ENCODE measurements at regions not wholly inside any gene's neighbourhood (a gene's known extent, or its start where the extent isn't known, plus 50 kb on each side); places are given as distances from the start of the nearest gene placed in this dataset.

DNA sequence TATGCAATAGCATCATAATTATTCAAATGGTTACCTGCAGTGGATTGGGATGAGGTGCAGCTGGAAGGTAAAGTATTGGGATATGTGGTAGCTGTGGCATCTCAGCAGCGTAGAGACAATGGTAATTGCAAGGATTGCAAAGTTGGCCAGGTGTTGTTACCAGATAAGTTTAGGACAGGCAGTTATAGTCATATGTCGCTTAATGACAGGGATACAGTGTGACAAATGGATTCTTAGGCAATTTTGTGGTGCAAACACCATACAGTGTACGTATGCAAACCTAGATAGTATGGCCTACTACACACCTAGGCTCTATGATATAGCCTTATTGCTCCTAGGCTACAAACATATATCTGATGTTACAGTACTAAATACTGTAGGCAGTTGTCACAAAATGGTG is 163.5 kb upstream of the LYZL2 start:
- DNase-seq (ENCODE audit: low read depth in 2 of 2): no peak

DNA sequence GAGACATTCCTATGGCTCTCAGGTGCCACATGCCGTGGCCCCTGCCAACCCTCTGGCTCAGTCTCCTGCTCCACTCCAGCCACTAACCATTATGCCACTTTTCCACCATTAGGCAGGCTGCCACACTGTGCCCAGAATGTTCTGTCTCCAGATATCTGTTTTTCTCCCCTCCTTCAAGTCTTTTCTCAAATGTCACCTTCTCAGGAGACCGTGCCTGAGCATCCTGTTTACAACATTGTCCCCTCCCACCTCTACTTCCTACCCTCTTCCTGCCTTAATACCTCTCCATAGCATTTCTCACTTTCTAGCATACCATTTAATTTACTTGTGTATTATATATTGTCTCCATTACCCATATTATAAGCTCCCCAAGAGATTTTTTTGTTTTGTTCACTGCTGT is 162.5 kb upstream of the LYZL2 start:
- DNase-seq (ENCODE audit: low read depth in 2 of 2): no peak

DNA sequence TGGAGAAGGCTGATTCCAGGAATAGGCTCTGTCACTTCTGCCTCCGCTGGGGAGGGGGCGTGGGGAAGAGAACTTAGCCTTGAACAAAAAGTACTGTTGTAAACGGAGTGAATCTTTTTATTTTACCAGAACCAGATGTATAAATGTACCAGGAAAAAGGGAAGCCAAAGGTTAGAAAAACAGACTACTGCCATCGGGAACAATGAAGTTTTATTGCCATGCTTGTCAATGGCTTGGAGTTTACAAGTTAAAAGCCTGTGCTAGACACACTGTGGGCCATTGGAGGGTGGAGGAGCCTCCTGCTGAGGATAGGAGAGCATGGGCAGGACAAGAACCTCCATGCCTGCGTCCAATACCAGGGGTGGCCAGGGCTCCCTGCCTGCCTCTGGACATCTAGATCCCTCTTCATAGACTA is 161.7 kb upstream of the LYZL2 start:
- DNase-seq (ENCODE audit: low read depth in 2 of 2): no peak

DNA sequence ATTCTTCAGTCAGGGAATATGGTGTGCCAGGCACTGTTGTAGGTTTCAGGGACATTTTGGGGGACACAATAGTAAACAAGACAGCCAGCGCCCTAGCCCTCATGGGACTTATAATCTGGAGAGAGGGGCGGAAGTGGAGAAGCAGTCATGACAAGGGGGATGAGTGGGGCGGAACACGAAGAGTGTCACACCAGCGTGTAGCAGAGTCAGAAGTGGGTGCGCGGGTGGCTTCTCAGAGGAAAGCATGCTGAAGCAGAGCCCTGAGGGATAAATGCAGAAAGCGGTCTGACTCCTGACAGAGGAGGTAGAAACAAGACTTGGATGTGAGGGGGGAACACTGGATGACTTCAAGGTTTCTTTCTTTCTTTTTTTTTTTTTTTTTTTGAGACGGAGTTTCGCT is 160.3 kb upstream of the LYZL2 start:
- no peak for DNase-seq (ENCODE audit: low read depth in 2 of 2)

DNA sequence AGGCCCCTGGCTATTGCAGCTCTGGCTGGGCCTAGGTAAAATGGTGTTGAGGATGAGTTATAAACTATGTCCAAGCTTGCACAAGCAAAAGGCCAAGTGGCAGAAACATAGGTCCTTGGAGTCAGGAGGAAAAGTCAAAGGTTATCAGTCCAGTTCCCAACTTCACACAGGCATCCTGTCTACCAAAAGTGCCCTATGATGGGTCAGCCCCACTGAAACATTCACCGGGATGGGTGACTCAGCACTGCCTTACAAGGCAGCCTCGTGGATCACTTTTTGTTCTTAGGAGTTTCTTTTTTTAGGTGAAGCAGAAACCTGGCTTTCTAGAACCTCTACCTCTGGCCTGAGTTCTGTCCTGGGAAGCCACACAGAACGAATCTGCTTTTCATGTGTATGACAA is 158.8 kb upstream of the LYZL2 start:
- DNase-seq (ENCODE audit: low read depth in 2 of 2): no peak

DNA sequence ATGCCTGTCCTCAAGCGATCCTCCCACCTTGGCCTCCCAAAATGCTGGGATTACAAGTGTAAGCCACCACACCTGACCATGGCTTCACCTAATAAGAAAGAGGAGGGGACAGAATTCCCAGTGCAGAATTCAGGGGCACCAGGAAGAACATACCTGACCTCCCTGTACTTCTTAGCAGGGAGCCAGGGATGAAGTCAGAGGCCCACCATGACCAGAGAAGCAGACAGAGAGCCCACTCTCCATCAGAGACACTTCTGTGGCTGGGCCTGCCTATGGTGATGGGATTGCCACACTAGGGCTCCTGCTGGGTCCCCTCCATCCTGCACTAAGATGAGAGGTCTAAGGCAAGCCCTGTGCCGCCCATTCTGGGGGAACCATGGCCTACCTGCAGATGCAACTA is 157.4 kb upstream of the LYZL2 start:
- no peak for DNase-seq (ENCODE audit: low read depth in 2 of 2)

DNA sequence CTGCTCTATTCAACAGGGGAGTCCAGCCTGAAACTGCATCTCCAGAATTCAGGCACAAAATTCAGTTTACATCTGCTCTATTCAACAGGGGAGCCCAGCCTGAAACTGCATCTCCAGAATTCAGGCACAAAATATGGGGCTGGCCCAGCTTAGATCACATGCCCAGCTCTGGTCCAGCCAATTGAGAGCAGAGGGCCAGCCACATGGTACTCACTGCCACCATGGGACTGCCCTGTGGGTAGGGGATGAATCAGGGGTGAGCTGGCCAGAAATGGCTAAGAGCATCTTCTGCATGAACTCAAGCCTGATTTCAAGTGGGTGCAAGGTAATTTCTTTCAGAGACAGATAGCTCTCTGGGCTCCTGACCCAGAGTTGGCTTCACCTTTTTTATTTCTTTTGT is 156.6 kb upstream of the LYZL2 start:
- no peak for DNase-seq (ENCODE audit: low read depth in 2 of 2)

DNA sequence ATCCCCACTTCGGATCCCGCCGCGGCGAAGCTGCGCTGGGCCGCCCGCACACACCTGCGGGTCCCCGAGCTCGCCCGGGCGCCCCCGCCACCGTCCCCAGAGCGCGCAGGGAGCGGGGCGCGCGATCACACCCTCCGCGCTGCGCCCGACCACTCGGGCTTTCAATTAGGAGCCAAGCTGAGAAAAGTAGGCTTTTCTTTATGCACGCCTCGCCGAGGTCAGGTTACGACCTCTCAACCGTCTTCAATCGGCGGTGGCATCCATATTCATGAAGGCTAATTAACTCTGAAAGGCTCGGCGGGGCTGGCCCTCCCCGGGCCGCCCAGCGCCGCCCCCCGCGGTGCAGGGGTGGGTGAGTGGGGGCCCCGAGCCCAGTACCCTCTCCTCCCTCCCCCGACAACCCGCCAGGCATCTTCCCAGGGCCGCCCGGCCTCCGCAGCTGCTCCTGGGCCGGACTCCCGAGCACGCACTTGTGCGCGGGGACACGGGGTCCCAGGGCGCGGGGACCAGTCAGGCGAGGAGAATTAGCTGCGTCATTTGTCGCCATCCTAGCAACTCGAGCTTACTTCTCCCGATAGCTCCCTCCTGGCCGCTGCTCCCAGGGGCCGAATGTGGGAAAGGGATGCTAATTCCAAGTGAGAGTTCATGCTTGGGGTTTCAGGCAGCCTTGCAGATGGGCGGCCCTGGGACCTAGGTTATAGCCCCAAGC is 155.5 kb upstream of the LYZL2 start:
- DNase-seq (ENCODE audit: low read depth in 2 of 2): no peak

DNA sequence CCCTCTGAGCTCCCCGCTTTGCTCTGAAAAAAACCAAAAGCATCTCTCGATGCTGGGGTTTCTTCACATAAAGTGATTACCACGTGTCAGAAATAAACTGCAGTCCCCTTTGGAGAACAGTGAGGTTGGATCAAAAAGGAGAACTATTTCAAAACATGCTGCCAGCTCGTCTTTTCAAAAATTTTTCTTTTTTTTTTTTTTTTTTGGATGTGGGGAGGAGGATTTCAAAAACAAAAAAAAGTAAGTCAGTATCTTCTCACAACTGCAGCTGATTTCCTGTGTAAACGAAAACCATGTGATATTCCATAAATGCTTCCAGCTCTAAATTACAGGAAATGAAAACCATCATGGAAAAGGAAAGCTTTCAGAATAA is 155.0 kb upstream of the LYZL2 start:
- DNase-seq (ENCODE audit: low read depth in 2 of 2): peak; percentile 67 to 72

DNA sequence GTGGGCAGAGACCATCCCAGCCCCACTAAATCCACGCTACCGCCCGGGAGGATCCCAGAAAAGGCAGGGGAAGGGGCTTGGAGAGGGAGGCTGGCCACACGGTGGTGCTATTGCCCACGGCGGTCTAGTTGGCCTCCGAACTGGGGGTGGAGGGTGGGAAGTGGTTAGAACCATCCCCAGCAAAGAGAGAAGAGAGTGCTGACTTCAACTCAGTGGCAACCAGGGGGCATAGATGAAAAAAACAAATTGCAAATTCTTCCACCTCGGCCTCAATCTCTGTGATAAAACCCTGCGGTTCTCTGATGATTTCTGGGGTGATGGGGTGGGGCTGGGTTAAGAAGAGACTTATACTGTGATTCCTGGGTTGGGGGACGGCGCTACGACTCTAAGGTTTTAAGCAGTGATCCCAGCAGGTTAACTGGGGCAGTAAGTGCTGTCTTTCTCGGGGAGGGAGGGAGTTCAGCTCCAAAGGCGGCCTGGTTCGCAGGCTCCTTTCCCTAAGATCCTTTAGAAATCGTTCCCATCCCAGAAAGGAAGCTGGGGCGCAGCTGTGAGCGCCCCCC is 154.5 kb upstream of the LYZL2 start:
- DNase-seq (ENCODE audit: low read depth in 2 of 2): peak; percentile 78 to 80

DNA sequence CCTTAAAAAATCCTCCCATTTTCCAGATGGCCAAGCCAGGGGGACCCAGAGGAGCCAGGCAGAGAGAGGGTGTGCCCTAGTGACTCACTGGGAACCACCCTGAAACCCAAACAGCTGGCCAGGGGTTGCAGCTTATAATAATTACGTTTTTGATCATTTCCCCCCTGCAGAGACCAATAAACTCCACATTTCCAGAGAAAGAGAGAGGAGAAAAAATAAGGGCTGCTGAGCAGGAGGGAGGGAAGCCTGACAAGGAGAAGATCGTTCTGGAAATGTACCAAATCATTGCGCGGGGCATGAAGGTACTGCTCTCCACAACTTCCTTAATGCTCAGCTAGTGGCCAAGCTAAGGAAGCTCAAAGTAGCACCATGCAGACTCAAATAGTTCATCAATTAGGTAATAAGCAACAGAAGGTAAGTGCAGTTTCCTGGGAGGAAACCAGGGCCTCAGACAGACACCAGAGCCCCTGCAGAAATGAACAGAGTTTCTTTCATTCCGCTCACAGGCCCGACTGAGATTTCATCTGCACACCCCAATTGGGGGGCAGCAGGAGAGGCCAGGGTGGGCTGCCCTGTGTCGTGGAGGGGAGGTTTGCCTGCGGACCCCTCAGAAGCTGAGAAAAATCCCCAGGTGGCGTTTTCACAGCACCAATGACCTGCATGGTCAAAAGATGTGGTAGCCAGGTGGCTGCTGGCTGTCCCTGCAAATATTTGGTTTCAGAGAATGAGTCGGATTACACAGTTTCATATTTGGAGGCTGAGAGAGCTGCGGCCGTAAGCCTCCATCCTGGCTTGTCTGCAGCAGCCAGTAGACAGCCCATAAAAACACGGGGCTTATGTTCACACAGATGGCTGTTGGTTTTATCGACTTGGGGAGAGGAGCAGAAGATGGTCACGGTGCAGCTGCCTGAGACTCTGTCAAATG is 153.2 kb upstream of the LYZL2 start:
- DNase-seq (ENCODE audit: low read depth in 2 of 2): peak; percentile 73 to 76

DNA sequence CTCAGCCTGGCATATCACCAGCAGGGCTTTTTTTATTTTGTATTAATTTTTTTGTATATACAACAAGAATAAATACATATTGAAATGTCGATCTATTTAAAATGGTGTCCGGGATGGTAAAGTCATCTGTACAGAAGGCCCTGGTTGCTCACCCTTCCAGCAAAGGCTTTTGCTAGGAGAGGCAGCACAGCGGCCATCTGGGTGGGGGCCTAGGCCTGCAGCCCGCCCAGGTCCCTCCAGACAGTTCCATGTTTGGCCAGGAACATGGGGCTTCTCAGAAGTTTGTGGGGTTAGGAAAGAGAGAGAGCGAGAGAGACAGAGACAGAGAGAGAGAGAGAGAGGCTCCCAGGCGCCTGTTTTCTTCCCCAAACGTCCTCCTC is 152.6 kb upstream of the LYZL2 start:
- no peak for DNase-seq (ENCODE audit: low read depth in 2 of 2)

DNA sequence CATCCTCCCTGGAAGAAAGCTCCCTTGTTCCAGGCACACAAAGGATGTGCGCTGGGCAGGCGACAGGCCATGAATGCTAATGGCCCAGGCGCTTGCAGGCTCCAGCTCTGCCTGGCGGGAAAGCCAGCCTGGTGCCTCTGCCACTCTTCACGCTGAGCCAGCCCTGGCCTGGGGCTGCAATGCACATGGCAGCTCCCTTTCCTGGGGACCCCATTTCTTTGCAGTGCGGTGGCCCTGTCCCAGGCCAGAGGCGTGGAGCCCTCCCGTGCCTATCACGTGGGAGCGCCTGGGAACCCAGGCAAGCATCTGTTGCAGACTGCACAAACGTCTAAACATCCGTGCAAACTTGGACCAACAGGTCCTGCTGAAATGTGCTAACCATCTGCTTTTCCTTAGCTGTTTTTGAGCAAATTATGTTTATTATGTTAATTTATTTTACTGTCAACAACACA is 152.1 kb upstream of the LYZL2 start:
- DNase-seq (ENCODE audit: low read depth in 2 of 2): no peak

DNA sequence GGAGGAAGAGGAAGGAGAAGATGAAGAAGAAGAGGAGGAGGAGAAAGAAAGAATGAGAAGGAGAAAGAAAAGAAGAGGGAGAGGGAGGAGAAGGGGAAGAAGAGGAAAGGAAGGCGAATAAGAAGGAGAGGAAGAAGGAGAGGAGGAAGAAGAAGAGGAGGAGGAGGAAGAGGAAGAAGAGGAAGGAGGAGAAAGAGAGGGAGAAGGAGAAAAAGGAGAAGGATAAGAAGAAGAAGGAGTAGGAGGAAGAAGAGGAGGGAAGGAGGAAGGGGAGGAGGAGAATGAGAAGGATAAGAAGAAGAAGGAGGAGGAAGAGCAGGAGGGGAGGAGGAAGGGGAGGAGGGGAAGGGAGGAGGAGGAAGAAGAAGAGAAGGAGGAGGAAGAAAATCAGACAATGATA is 149.2 kb upstream of the LYZL2 start:
- no peak for DNase-seq (ENCODE audit: low read depth in 2 of 2)

DNA sequence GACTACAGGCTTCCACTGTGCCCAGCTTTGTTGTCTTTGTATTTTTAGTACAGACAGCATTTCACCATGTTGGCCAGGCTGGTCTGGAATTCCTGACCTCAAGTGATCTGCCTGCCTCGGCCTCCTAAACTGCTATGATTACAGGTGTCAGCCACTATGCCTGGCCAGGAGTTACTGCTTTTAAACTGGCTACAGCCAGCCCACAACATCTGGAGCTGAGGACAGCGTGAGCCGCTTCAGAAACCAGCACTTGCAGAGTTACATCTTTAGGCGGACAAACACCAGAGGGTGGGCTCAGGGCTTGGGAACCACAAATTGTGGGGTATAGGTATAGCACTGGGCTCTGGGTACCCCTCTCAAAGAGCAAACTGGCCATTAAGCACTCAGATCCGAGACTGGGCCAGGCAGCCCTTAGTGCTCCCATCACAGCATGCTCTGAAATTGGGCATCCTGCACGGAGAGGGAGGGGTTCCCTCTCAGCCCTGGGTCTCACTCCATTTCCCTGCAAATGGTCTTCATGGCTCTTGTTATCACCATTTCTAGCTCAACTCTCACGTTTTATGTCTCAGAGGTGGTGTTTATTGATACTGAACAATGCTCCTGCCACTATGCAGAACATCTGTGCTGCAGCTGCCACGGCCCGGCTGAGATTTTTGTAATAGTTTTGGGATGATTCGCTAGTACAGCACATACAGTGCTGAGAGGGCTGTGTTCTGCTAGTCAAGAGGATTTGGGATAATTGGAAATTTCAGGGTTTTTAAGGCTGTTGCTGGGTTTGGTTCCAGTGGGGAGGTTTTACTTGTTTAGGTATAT is 146.4 kb upstream of the LYZL2 start:
- DNase-seq (ENCODE audit: low read depth in 2 of 2): peak; percentile 89 to 92

DNA sequence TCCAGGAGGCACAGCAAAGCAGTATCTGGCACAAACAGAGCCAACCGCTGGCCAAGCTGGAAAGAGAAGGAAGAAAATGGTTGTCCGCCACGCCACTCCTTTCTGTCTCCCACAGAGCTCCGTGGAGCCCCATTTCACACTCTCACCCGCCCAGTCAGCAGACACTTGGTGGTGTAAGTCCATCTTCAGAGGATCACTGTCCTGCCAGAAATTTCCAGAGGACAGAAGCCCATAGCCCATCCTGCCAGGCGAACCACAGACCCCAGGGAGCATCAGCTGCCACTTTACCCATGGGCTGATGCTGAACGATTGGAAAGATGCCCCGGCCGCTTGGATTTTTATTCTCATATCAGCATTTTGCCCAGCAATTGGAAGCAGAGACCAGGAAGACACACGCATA is 144.7 kb upstream of the LYZL2 start:
- DNase-seq (ENCODE audit: low read depth in 2 of 2): no peak

DNA sequence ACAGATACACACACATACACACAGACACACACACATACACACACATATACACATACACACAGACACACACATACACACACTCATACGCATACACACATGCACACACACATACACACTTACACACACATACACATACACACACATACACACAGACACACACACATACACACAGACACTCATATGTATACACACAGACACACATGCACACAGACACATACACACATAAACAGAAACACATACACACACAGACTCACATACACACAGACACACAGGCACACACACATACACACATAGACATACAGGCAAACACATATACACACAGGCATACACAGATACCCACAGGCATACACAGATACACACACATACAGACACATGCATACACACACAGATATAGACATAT is 143.9 kb upstream of the LYZL2 start:
- no peak for DNase-seq (ENCODE audit: low read depth in 2 of 2)

DNA sequence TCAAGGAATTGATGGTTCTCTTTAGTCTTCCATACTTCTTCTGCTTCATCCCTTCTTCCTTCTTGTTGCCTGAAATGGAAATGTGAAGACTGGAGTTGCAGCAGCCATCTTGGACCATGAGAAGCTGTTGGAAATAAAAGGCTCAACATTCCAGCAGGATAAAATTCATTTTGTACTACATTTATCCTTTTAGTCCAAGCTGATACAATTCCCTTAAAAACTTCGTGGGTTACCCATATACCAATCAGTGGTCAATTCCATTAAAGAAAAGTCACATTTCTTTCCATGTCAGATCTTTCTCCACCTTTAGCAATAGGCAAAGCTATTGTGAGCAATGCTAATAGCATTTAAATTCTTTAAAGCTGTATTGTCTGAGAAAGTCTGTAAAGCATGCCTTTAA is 141.3 kb upstream of the LYZL2 start:
- DNase-seq (ENCODE audit: low read depth in 2 of 2): no peak

DNA sequence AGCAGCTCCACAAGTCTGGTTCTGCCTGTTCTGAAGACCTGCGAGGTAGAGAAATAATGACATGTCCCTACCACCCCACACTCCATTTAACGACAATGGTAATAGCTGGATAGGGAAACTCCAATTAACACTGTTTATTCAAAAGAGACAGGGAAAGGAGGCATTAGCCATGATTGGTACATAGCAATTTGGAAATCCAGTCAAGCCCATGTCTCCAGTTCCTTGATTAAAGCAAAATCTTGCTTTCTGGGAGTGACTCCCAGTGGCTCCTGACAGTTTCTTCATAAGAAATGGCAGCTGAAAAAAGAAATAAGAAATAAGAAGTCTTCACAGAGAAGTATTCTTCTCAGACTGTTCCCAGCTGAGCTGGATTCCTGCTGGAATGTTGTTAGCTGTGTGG is 140.7 kb upstream of the LYZL2 start:
- no peak for DNase-seq (ENCODE audit: low read depth in 2 of 2)

DNA sequence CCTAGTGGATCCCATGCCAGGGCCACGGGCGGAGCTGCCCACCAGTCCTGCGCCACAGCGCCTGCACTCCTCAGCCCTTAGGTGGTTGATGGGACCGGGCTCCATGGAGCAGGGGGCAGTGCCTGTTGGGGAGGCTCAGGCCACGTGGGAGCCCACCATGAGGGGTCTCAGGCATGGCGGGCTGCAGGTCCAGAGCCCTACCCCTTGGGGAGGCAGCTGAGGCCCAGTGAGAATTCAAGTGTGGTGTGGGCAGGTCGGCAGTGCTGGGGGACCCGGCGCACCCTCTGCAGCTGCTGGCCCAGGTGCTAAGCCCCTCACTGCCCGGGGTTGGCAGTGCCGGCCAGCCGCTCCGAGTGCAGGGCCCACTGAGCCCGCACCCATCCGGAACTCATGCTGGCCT is 139.8 kb upstream of the LYZL2 start:
- DNase-seq (ENCODE audit: low read depth in 2 of 2): no peak

DNA sequence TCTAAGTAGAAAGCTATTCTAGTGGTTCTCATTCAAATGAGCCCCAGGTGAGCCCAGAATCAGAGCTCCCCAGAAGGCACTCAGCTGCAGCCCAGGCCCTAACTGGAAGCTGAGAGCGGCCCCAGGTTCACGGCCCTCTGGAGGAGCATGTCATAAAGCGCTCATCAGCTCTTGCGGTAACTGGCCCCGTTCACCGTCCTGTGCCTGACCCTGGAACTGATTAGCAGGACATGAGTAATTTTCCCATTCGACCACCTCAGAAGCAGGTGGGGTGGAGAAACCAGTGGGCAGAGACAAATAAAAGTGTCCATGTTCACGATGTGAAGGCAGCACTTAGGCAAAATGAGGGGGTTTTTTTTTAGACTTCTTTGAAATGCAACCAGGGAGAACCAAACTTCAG is 136.1 kb upstream of the LYZL2 start:
- no peak for DNase-seq (ENCODE audit: low read depth in 2 of 2)

DNA sequence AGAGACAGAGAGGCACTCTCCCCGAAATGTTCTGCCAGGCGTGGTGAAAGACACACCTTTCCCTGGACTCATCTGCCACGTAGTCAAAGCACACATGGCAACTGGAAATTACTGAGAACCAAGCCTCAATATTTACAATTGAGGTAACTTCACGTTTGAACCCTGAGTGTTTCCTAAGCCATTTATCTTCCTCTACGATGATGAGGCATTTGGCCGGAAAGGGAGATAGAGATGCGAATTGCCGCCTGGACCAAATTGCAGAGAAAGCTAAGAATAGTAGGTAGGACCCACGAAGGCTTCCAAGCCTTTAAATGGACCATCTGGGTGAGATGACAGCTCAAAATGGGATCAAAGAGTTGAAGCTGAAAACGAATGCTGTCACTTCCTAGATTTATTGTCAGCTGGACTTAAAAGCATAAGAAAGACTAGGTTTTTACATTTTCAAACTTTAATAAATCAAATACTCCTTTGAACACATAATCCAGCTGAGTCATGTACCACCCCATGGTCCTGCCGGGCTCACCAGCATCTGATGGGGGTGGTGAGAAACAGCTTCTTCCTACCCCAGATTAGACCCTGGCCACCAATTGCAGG is 135.6 kb upstream of the LYZL2 start:
- no peak for DNase-seq (ENCODE audit: low read depth in 2 of 2)

Data from fibroblast of skin of left biceps (primary cell).